ENCODE measurements at regions not wholly inside any gene's neighbourhood (a gene's known extent, or its start where the extent isn't known, plus 50 kb on each side); places are given as distances from the start of the nearest gene placed in this dataset.

DNA sequence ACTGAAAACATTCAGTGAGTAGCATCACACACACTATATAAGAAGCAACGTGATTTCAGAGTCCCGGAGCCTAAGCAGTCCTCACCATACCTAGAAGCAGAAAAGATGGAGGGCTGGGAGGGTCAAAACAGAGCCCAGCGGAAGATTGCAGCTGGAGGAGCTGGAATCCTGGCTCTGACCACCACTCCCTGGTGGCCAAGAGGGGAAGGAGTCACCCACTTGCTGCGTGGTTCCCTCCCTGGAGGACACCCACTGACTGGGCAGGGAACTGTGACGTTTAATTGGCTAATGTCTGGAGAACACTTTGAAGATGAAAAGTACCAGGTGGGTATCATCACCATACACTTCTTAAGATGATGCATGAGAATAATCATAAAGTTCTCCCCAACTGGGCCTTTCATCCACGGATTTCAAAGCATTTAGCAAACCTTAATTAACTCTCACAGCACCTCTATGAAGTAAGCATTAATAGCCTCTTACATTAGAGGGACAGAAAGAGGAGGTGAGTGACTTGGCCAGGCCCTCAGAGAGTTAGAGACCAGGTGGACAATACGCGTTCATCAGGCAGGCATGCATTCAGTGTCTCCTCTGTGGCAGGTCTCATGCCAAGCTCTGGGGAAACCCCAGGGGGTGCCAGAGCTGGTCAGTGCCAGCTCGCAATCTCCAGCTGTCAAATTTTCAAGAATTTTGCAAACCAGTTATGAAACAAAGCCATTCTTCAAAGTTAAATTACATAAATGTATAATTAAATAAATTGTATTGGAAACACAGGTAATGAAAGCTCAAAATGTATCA lies 137.9 kb downstream of the AXIN2 start:
- Histone ChIP-seq H3K4me1 (ENCODE audit: insufficient read depth, poor library complexity, severe bottlenecking) (no peaks in the 10 kb centered on the region), H3K9me3 (ENCODE audit: severe bottlenecking) (no peaks in the 10 kb centered on the region), H3K4me3 (ENCODE audit: severe bottlenecking) (no peak overlapping the region), H3K27ac (ENCODE audit: poor library complexity, severe bottlenecking) (no peak overlapping the region), H3K27me3 (ENCODE audit: insufficient read depth, poor library complexity, severe bottlenecking) (no peaks in the 10 kb centered on the region), H3K36me3 (ENCODE audit: low read depth) (no peaks in the 10 kb centered on the region)
- TF ChIP-seq, protein P1, sequence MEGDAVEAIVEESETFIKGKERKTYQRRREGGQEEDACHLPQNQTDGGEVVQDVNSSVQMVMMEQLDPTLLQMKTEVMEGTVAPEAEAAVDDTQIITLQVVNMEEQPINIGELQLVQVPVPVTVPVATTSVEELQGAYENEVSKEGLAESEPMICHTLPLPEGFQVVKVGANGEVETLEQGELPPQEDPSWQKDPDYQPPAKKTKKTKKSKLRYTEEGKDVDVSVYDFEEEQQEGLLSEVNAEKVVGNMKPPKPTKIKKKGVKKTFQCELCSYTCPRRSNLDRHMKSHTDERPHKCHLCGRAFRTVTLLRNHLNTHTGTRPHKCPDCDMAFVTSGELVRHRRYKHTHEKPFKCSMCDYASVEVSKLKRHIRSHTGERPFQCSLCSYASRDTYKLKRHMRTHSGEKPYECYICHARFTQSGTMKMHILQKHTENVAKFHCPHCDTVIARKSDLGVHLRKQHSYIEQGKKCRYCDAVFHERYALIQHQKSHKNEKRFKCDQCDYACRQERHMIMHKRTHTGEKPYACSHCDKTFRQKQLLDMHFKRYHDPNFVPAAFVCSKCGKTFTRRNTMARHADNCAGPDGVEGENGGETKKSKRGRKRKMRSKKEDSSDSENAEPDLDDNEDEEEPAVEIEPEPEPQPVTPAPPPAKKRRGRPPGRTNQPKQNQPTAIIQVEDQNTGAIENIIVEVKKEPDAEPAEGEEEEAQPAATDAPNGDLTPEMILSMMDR (IDR thresholded peaks at IDR 0.05; ENCODE audit: poor library complexity, severe bottlenecking) = no peak
- DNase-seq (ENCODE audit: low spot score) (no peak), ATAC-seq (ENCODE audit: low read depth) (no peak)

DNA sequence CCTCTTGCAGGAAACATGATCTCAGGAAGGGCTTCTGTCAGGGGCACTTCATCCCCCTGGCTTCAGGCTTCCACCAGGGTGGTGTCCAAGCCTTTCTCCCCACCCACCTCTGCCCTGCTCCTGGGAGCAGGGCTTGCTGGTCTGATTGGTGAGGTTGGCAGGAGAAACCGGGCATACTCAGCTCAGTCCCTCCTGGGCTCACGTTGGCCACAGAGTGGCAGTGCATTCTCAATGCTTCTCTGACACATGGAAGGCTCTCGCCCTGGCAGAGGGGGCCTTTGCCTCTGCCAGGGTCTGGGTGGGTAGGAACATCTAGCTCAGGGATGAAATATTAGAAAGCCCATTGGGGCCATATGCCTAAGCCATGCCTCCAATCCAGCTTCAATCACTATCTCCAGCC lies 142.8 kb downstream of the AXIN2 start:
- DNase-seq (ENCODE audit: low spot score) (no peak), ATAC-seq (ENCODE audit: low read depth) (0 out of 3 replicates have a peak, but pooled peaks have one; percentile 44)
- TF ChIP-seq, protein P1 (IDR thresholded peaks at IDR 0.05; ENCODE audit: poor library complexity, severe bottlenecking) = peak; percentile 15
- Histone ChIP-seq H3K27ac (ENCODE audit: poor library complexity, severe bottlenecking) (no peak overlapping the region), H3K36me3 (ENCODE audit: low read depth) (no peaks in the 10 kb centered on the region), H3K27me3 (ENCODE audit: insufficient read depth, poor library complexity, severe bottlenecking) (no peaks in the 10 kb centered on the region), H3K9me3 (ENCODE audit: severe bottlenecking) (no peaks in the 10 kb centered on the region), H3K4me1 (ENCODE audit: insufficient read depth, poor library complexity, severe bottlenecking) (no peaks in the 10 kb centered on the region), H3K4me3 (ENCODE audit: severe bottlenecking) (no peak overlapping the region)

DNA sequence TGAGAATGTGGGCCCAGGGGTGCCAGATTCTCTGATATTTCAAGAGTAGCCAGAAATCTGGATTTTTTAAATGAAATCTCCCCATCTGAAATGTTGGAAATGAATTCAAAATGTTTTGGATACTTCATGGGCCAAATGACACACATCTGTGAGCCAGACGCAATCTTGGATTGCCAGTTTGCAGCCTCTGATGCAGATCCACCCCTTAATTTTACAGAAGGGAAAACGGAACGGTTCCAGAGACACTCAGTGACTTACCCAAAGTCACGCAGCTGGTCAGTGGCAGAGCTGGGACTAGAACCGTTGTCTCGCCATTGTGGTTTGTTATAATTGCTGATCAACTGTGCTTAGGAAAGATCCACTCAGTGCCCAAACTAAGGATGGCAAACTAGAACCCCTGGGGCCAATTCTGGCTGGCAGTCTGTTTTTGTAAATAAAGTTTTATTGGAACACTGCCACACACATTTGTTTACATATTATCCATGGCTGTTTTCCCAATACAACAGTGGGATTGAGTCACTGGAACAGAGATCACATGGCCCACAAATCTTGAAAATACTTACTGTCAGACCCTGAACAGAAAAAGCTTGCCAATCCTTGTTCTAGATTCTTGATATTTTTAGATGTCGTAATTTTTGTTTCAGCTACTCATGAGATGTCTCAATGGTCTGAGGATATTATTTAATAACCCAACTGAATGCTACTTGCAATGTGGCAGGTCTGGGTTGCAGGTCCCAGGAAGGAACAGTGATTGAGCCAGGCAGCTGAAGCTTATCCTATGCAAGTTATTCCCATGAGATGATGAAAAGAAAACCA lies 143.8 kb downstream of the AXIN2 start:
- H3K27ac ChIP-seq (ENCODE audit: poor library complexity, severe bottlenecking) = no peak overlapping the region
- no peaks in the 10 kb centered on the region for H3K36me3 ChIP-seq (ENCODE audit: low read depth)

DNA sequence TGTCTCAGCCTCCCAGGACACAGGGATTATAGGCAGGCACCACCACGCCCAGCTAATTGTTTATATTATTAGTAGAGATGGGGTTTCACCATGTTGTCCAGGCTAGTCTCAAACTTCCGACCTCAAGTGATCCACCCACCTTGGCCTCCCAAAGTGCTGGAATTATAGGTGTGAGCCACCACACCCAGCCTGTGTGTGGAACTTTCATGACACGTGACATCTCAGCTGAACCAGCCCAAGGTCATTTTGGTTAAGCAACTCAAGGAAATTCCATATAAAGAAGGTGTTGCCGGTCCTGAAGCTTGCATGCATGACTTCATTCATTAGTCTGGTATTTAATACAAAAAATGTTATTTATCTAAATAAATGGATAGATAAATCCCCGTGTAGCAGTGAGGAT lies 145.5 kb downstream of the AXIN2 start:
- DNase-seq (ENCODE audit: low spot score) = no peak
- no peak for ATAC-seq (ENCODE audit: low read depth)
- Histone ChIP-seq H3K9me3 (ENCODE audit: severe bottlenecking) (no peaks in the 10 kb centered on the region), H3K27ac (ENCODE audit: poor library complexity, severe bottlenecking) (no peak overlapping the region), H3K36me3 (ENCODE audit: low read depth) (no peaks in the 10 kb centered on the region), H3K27me3 (ENCODE audit: insufficient read depth, poor library complexity, severe bottlenecking) (no peaks in the 10 kb centered on the region), H3K4me3 (ENCODE audit: severe bottlenecking) (no peak overlapping the region), H3K4me1 (ENCODE audit: insufficient read depth, poor library complexity, severe bottlenecking) (no peaks in the 10 kb centered on the region)
- TF ChIP-seq, protein P1 (IDR thresholded peaks at IDR 0.05; ENCODE audit: poor library complexity, severe bottlenecking) = no peak

More for the DNA sequence above, 143.8 kb downstream of the AXIN2 start:
- ATAC-seq (ENCODE audit: low read depth) (no peak), DNase-seq (ENCODE audit: low spot score) (no peak)
- Histone ChIP-seq H3K9me3 (ENCODE audit: severe bottlenecking) (no peaks in the 10 kb centered on the region), H3K4me1 (ENCODE audit: insufficient read depth, poor library complexity, severe bottlenecking) (no peaks in the 10 kb centered on the region), H3K27me3 (ENCODE audit: insufficient read depth, poor library complexity, severe bottlenecking) (no peaks in the 10 kb centered on the region), H3K4me3 (ENCODE audit: severe bottlenecking) (no peak overlapping the region)
- TF ChIP-seq, protein P1 (IDR thresholded peaks at IDR 0.05; ENCODE audit: poor library complexity, severe bottlenecking) = no peak

Data from RWPE2 (cell line).